HepG2 (cell line): ENCODE measurements at regions not wholly inside any gene's neighbourhood (a gene's known extent, or its start where the extent isn't known, plus 50 kb on each side); places are given as distances from the start of the nearest gene placed in this dataset.

Experiments used
- DPF2 ChIP-seq: sonication (generic); formaldehyde crosslinking; IDR thresholded peaks from 2 replicates; pipeline ENCODE4 v1.4.0; 2020; ENCODE audit warnings: mild to moderate bottlenecking, low read depth, missing genetic modification reagents, borderline replicate concordance
- ESRRA ChIP-seq: sonication (generic); formaldehyde crosslinking; IDR thresholded peaks from 2 replicates; pipeline ENCODE4 v1.5.1; 2020; ENCODE audit warnings: mild to moderate bottlenecking, low read depth, missing genetic modification reagents
- FOXA1 ChIP-seq, 2 experiments: fragments of 450-650 bp in 1 of 2; sonication (generic) in 1 of 2; formaldehyde crosslinking in 1 of 2; IDR thresholded peaks; 2 replicates each; pipeline versions ENCODE4 v1.4.0 to v1.6.1; 2016 to 2020; ENCODE audit warnings: missing genetic modification reagents in 1 of 2
- GATAD2A ChIP-seq: IDR thresholded peaks from 2 replicates; pipeline ENCODE4 v1.6.1; 2016
- HMGXB3 ChIP-seq: sonication (generic); formaldehyde crosslinking; IDR thresholded peaks from 2 replicates; pipeline ENCODE4 v1.4.0; 2020; ENCODE audit warnings: missing genetic modification reagents, borderline replicate concordance
- JUND ChIP-seq: sonication (generic); formaldehyde crosslinking; IDR thresholded peaks from 2 replicates; pipeline ENCODE4 v1.8.0; 2022; ENCODE audit warnings: mild to moderate bottlenecking, missing genetic modification reagents
- MTA1 ChIP-seq: sonication (generic); formaldehyde crosslinking; IDR thresholded peaks from 2 replicates; pipeline ENCODE4 v1.4.0; 2020; ENCODE audit warnings: missing genetic modification reagents, mild to moderate bottlenecking, borderline replicate concordance
- NFE2 ChIP-seq: sonication (generic); formaldehyde crosslinking; IDR thresholded peaks from 2 replicates; pipeline ENCODE4 v1.4.0; 2020; ENCODE audit warnings: missing genetic modification reagents
- PCBP1 ChIP-seq: fragments of 200-400 bp; formaldehyde crosslinking; IDR thresholded peaks from 2 replicates; pipeline ENCODE4 v1.6.1; 2017; ENCODE audit warnings: mild to moderate bottlenecking, low read depth, low read length, borderline replicate concordance
- SRY ChIP-seq: sonication (generic); formaldehyde crosslinking; IDR thresholded peaks from 2 replicates; pipeline ENCODE4 v1.8.0; 2022; ENCODE audit warnings: mild to moderate bottlenecking, missing genetic modification reagents
- ZFY ChIP-seq: sonication (generic); formaldehyde crosslinking; IDR thresholded peaks from 2 replicates; pipeline ENCODE4 v1.4.0; 2020; ENCODE audit warnings: missing genetic modification reagents
- ZNF777 ChIP-seq: sonication (generic); formaldehyde crosslinking; IDR thresholded peaks from 2 replicates; pipeline ENCODE4 v1.4.0; 2020; ENCODE audit warnings: missing genetic modification reagents
- ZSCAN20 ChIP-seq: sonication (generic); formaldehyde crosslinking; IDR thresholded peaks from 2 replicates; pipeline ENCODE4 v1.4.0; 2020; ENCODE audit warnings: missing genetic modification reagents, mild to moderate bottlenecking, borderline replicate concordance

GRCh38 chr14:71327691-71328090 is 420.4 kb downstream of the PCNX1 start (continued):
- no peak for TF ChIP-seq HMGXB3
- TF ChIP-seq ZFY (CRISPR knock-in tag), result no peak
- 0 out of 2 replicates have a peak, but pooled peaks have one; percentile 18 for TF ChIP-seq GATAD2A (CRISPR knock-in tag)
- TF ChIP-seq PCBP1, result no peak
- no peak for TF ChIP-seq ZNF777 (CRISPR knock-in tag)
- no peak for TF ChIP-seq JUND (CRISPR knock-in tag)
- TF ChIP-seq ESRRA (CRISPR knock-in tag), result no peak
- TF ChIP-seq NFE2 (CRISPR knock-in tag), result no peak
- TF ChIP-seq FOXA1 (IDR thresholded peaks at IDR 0.05), result no peak
- no peak for TF ChIP-seq FOXA1 (CRISPR knock-in tag; IDR thresholded peaks at IDR 0.05)
- no peak for TF ChIP-seq MTA1
- no peak for TF ChIP-seq SRY
- TF ChIP-seq DPF2, result no peak
- TF ChIP-seq ZSCAN20, result no peak
